DOHH2 (cell line): ENCODE measurements at regions not wholly inside any gene's neighbourhood (a gene's known extent, or its start where the extent isn't known, plus 50 kb on each side); places are given as distances from the start of the nearest gene placed in this dataset.

ENCODE experiments used
- H3F3A ChIP-seq: fragments of 200-600 bp; sonication (generic), shearing (Covaris generic); 2 replicates; pipeline ENCODE4 v1.6.0; 2016; ENCODE audit warnings: antibody characterized with exemption, mild to moderate bottlenecking; ENCODE audit not compliant: control insufficient read depth, insufficient read depth
- H3K27ac ChIP-seq: fragments of 200-600 bp; sonication (generic); 2 replicates; pipeline ENCODE4 v1.5.1; 2014; ENCODE audit warnings: low read depth, mild to moderate bottlenecking, low read length, moderate library complexity
- H3K27me3 ChIP-seq: fragments of 200-600 bp; sonication (generic); 2 replicates; pipeline ENCODE4 v1.6.1; 2014; ENCODE audit warnings: mild to moderate bottlenecking, low read length, mixed read lengths; ENCODE audit not compliant: control insufficient read depth
- H3K36me3 ChIP-seq: fragments of 200-600 bp; sonication (generic); 2 replicates; pipeline ENCODE4 v1.6.1; 2014; ENCODE audit warnings: mild to moderate bottlenecking, low read length, moderate library complexity, mixed read lengths; ENCODE audit not compliant: control insufficient read depth
- H3K4me1 ChIP-seq: fragments of 200-600 bp; sonication (generic); 2 replicates; pipeline ENCODE4 v1.6.1; 2014; ENCODE audit warnings: mild to moderate bottlenecking, low read length, mixed read lengths; ENCODE audit not compliant: control insufficient read depth
- H3K4me2 ChIP-seq: fragments of 200-600 bp; sonication (generic); 2 replicates; pipeline ENCODE4 v1.6.0; 2014; ENCODE audit warnings: mild to moderate bottlenecking, low read length, moderate library complexity
- H3K4me3 ChIP-seq: fragments of 200-600 bp; sonication (generic); 2 replicates; pipeline ENCODE4 v1.5.1; 2014; ENCODE audit warnings: mild to moderate bottlenecking, low read length, mixed read lengths
- H3K79me2 ChIP-seq: fragments of 200-600 bp; sonication (generic); 2 replicates; pipeline ENCODE4 v1.6.1; 2014; ENCODE audit warnings: mild to moderate bottlenecking, low read length, mixed read lengths; ENCODE audit not compliant: control insufficient read depth
- H3K9me2 ChIP-seq: fragments of 200-600 bp; sonication (generic); replicated peaks from 2 replicates; pipeline ENCODE4 v1.6.1; 2014; ENCODE audit warnings: mild to moderate bottlenecking, low read length, mixed read lengths; ENCODE audit not compliant: control insufficient read depth
- H3K9me3 ChIP-seq: fragments of 200-600 bp; sonication (generic); 2 replicates; pipeline ENCODE4 v1.6.1; 2014; ENCODE audit warnings: antibody characterized with exemption, low read length, mixed read lengths; ENCODE audit not compliant: control insufficient read depth, insufficient read depth
- H4K20me1 ChIP-seq: fragments of 200-600 bp; sonication (generic); 2 replicates; pipeline ENCODE4 v1.6.0; 2014; ENCODE audit warnings: low read depth, mild to moderate bottlenecking, antibody characterized with exemption, low read length, moderate library complexity; ENCODE audit not compliant: control insufficient read depth, insufficient read depth
- EZH2phosphoT487 ChIP-seq: fragments of 200-600 bp; sonication (generic); IDR thresholded peaks from 2 replicates; pipeline ENCODE4 v1.6.1; 2017; ENCODE audit warnings: borderline replicate concordance, mild to moderate bottlenecking, antibody characterized with exemption, low read length, moderate library complexity, mixed read lengths
- TF ChIP-seq, protein P1 (sequence below): fragments of 200-600 bp; sonication (generic); IDR thresholded peaks from one replicate; pipeline ENCODE4 v1.5.1; 2014; ENCODE audit warnings: antibody characterized with exemption, mild to moderate bottlenecking, low read depth, low read length; ENCODE audit not compliant: poor library complexity, severe bottlenecking

- TF ChIP-seq EZH2phosphoT487 = no peak
- TF ChIP-seq, protein P1, sequence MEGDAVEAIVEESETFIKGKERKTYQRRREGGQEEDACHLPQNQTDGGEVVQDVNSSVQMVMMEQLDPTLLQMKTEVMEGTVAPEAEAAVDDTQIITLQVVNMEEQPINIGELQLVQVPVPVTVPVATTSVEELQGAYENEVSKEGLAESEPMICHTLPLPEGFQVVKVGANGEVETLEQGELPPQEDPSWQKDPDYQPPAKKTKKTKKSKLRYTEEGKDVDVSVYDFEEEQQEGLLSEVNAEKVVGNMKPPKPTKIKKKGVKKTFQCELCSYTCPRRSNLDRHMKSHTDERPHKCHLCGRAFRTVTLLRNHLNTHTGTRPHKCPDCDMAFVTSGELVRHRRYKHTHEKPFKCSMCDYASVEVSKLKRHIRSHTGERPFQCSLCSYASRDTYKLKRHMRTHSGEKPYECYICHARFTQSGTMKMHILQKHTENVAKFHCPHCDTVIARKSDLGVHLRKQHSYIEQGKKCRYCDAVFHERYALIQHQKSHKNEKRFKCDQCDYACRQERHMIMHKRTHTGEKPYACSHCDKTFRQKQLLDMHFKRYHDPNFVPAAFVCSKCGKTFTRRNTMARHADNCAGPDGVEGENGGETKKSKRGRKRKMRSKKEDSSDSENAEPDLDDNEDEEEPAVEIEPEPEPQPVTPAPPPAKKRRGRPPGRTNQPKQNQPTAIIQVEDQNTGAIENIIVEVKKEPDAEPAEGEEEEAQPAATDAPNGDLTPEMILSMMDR = no peak
- Histone ChIP-seq H3K9me3 (no peaks in the 10 kb centered on the region), H4K20me1 (no peaks in the 10 kb centered on the region)
These were observed 281.5 kb upstream of the DPPA4 start for GRCh38 chr3:109618766-109619378.

DNA sequence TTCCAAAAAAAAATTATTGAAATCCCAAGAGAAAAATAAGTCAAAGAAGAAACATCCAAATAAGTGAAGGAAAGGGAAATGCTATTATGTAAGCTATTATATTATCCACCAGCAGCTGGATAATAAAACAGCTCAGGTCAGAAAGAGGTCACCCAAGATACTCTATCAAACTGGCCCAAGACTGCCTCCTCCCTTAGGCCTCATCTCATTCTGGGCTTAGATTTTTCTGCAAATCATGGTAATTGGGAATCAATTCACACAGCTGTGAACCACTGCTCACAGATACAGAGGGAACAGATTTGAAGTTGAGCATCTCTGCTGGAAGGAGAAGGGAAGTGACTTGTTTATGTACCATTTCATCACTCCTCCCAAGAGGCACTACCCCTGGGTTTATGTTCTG lies 294.6 kb upstream of the DPPA4 start:
- Histone ChIP-seq H3K27ac (no peak overlapping the region), H3K9me3 (no peaks in the 10 kb centered on the region), H3K79me2 (no peaks in the 10 kb centered on the region), H3K4me3 (no peak overlapping the region), H3K36me3 (no peaks in the 10 kb centered on the region), H4K20me1 (no peaks in the 10 kb centered on the region), H3K4me1 (no peaks in the 10 kb centered on the region), H3K27me3 (no peaks in the 10 kb centered on the region), H3K4me2 (no peak overlapping the region), H3K9me2 (no peaks in the 10 kb centered on the region), H3F3A (no peaks in the 10 kb centered on the region)
- TF ChIP-seq, protein P1 = no peak
- TF ChIP-seq EZH2phosphoT487 = no peak

More at GRCh38 chr3:109618766-109619378, 281.5 kb upstream of the DPPA4 start:
- H3F3A ChIP-seq = no peaks in the 10 kb centered on the region
- H3K9me2 ChIP-seq = no peaks in the 10 kb centered on the region
- H3K79me2 ChIP-seq = no peaks in the 10 kb centered on the region
- no peak overlapping the region for H3K4me2 ChIP-seq
- no peak overlapping the region for H3K4me3 ChIP-seq
- no peaks in the 10 kb centered on the region for H3K4me1 ChIP-seq
- H3K27ac ChIP-seq = no peak overlapping the region
- no peaks in the 10 kb centered on the region for H3K27me3 ChIP-seq
- H3K36me3 ChIP-seq = no peaks in the 10 kb centered on the region

GRCh38 chr3:109640146-109640652 lies 302.9 kb upstream of the DPPA4 start:
- H3K36me3 ChIP-seq = no peaks in the 10 kb centered on the region
- H4K20me1 ChIP-seq = no peaks in the 10 kb centered on the region
- H3K4me2 ChIP-seq = no peak overlapping the region
- H3K9me3 ChIP-seq = no peaks in the 10 kb centered on the region
- no peaks in the 10 kb centered on the region for H3F3A ChIP-seq
- no peak overlapping the region for H3K27ac ChIP-seq
- H3K4me1 ChIP-seq = no peaks in the 10 kb centered on the region
- TF ChIP-seq, protein P1 = no peak
- TF ChIP-seq EZH2phosphoT487 = no peak
- H3K27me3 ChIP-seq = no peaks in the 10 kb centered on the region
- no peak overlapping the region for H3K4me3 ChIP-seq
- no peaks in the 10 kb centered on the region for H3K9me2 ChIP-seq
- H3K79me2 ChIP-seq = no peaks in the 10 kb centered on the region
